ENCODE measurements at regions not wholly inside any gene's neighbourhood (a gene's known extent, or its start where the extent isn't known, plus 50 kb on each side); places are given as distances from the start of the nearest gene placed in this dataset.

- H3K4me1 Mint-ChIP-seq = no peaks in the 10 kb centered on the region
- H3K27me3 Mint-ChIP-seq (ENCODE audit: low read depth) = no peaks in the 10 kb centered on the region
- H3K4me3 Mint-ChIP-seq = no peak overlapping the region
- TF ChIP-seq CTCF (conservative IDR thresholded peaks at IDR 0.05) = no peak
- peaks cover 2% of the 10 kb centered on the region for H3K9me3 Mint-ChIP-seq
- DNase-seq (ENCODE audit: low read depth, low spot score) = no peak
- peak overlapping the region; percentile 61 for H3K27ac Mint-ChIP-seq (ENCODE audit: unreplicated experiment)
- H3K36me3 Mint-ChIP-seq (ENCODE audit: low read depth) = no peaks in the 10 kb centered on the region
Observed at GRCh38 chr12:102593134-102593533, 112.8 kb upstream of the IGF1 start.

- Mint-ChIP-seq H3K4me3 (no peak overlapping the region), H3K27ac (ENCODE audit: unreplicated experiment) (no peak overlapping the region), H3K4me1 (no peaks in the 10 kb centered on the region), H3K36me3 (ENCODE audit: low read depth) (no peaks in the 10 kb centered on the region), H3K27me3 (ENCODE audit: low read depth) (no peaks in the 10 kb centered on the region), H3K9me3 (peaks cover 2% of the 10 kb centered on the region)
- no peak for TF ChIP-seq CTCF (conservative IDR thresholded peaks at IDR 0.05)
- no peak for DNase-seq (ENCODE audit: low read depth, low spot score)
Observed at GRCh38 chr12:102592134-102592533, 111.8 kb upstream of the IGF1 start.

GRCh38 chr12:102573237-102573636 lies 92.9 kb upstream of the IGF1 start:
- no peaks in the 10 kb centered on the region for H3K36me3 Mint-ChIP-seq (ENCODE audit: low read depth)
- H3K4me1 Mint-ChIP-seq = peaks cover 6% of the 10 kb centered on the region
- no peak for TF ChIP-seq CTCF (conservative IDR thresholded peaks at IDR 0.05)
- H3K27me3 Mint-ChIP-seq (ENCODE audit: low read depth) = no peaks in the 10 kb centered on the region
- H3K27ac Mint-ChIP-seq (ENCODE audit: unreplicated experiment) = no peak overlapping the region
- H3K4me3 Mint-ChIP-seq = no peak overlapping the region
- no peak for DNase-seq (ENCODE audit: low read depth, low spot score)
- H3K9me3 Mint-ChIP-seq = peaks cover 5% of the 10 kb centered on the region

GRCh38 chr12:102571889-102572288 lies 91.5 kb upstream of the IGF1 start:
- Mint-ChIP-seq H3K27ac (ENCODE audit: unreplicated experiment) (no peak overlapping the region), H3K9me3 (peaks cover 5% of the 10 kb centered on the region), H3K4me3 (no peak overlapping the region), H3K27me3 (ENCODE audit: low read depth) (no peaks in the 10 kb centered on the region), H3K4me1 (peaks cover 6% of the 10 kb centered on the region), H3K36me3 (ENCODE audit: low read depth) (no peaks in the 10 kb centered on the region)
- no peak for DNase-seq (ENCODE audit: low read depth, low spot score)
- no peak for TF ChIP-seq CTCF (conservative IDR thresholded peaks at IDR 0.05)

- Mint-ChIP-seq H3K4me3 (no peak overlapping the region), H3K27ac (ENCODE audit: unreplicated experiment) (no peak overlapping the region), H3K9me3 (peaks cover 8% of the 10 kb centered on the region), H3K27me3 (ENCODE audit: low read depth) (no peaks in the 10 kb centered on the region), H3K36me3 (ENCODE audit: low read depth) (peaks cover 3% of the 10 kb centered on the region), H3K4me1 (peaks cover 6% of the 10 kb centered on the region)
- TF ChIP-seq CTCF (conservative IDR thresholded peaks at IDR 0.05) = no peak
- no peak for DNase-seq (ENCODE audit: low read depth, low spot score)
Observed at GRCh38 chr12:102570256-102570655, 89.9 kb upstream of the IGF1 start.

GRCh38 chr12:102569803-102570202 lies 89.4 kb upstream of the IGF1 start:
- peaks cover 8% of the 10 kb centered on the region for H3K9me3 Mint-ChIP-seq
- H3K36me3 Mint-ChIP-seq (ENCODE audit: low read depth) = peaks cover 3% of the 10 kb centered on the region
- TF ChIP-seq CTCF (conservative IDR thresholded peaks at IDR 0.05) = no peak
- H3K27me3 Mint-ChIP-seq (ENCODE audit: low read depth) = no peaks in the 10 kb centered on the region
- no peak for DNase-seq (ENCODE audit: low read depth, low spot score)
- peaks cover 6% of the 10 kb centered on the region for H3K4me1 Mint-ChIP-seq
- H3K4me3 Mint-ChIP-seq = no peak overlapping the region
- no peak overlapping the region for H3K27ac Mint-ChIP-seq (ENCODE audit: unreplicated experiment)

Data from neural crest cell (in vitro differentiated cells).